GM10266 (cell line): ENCODE measurements at regions not wholly inside any gene's neighbourhood (a gene's known extent, or its start where the extent isn't known, plus 50 kb on each side); places are given as distances from the start of the nearest gene placed in this dataset.
A peak's percentile ranks its signal among the peaks of the same experiment; 100 is the strongest.

ENCODE experiments used
- DNase-seq: peaks from one replicate; pipeline ENCODE4 v3.0.0; 2012; ENCODE audit errors: extremely low spot score
- TF ChIP-seq, protein P1 (sequence below): IDR thresholded peaks from 2 replicates; pipeline ENCODE4 v1.5.1; 2012; ENCODE audit warnings: mild to moderate bottlenecking, low read depth; ENCODE audit not compliant: control insufficient read depth, insufficient read depth; ENCODE audit errors: missing control alignments

- TF ChIP-seq, protein P1, sequence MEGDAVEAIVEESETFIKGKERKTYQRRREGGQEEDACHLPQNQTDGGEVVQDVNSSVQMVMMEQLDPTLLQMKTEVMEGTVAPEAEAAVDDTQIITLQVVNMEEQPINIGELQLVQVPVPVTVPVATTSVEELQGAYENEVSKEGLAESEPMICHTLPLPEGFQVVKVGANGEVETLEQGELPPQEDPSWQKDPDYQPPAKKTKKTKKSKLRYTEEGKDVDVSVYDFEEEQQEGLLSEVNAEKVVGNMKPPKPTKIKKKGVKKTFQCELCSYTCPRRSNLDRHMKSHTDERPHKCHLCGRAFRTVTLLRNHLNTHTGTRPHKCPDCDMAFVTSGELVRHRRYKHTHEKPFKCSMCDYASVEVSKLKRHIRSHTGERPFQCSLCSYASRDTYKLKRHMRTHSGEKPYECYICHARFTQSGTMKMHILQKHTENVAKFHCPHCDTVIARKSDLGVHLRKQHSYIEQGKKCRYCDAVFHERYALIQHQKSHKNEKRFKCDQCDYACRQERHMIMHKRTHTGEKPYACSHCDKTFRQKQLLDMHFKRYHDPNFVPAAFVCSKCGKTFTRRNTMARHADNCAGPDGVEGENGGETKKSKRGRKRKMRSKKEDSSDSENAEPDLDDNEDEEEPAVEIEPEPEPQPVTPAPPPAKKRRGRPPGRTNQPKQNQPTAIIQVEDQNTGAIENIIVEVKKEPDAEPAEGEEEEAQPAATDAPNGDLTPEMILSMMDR, result no peak
- DNase-seq, result no peak
Measured at GRCh38 chr3:44072601-44073540, 168.8 kb upstream of the TOPAZ1 start.

GRCh38 chr3:44074181-44074580, 167.5 kb upstream of the TOPAZ1 start:
- TF ChIP-seq, protein P1, result no peak
- no peak for DNase-seq

GRCh38 chr3:44076221-44076829, 165.4 kb upstream of the TOPAZ1 start:
- no peak for DNase-seq
- TF ChIP-seq, protein P1, result no peak

GRCh38 chr3:44077267-44077666, 164.4 kb upstream of the TOPAZ1 start:
- no peak for DNase-seq
- TF ChIP-seq, protein P1, result peak; percentile 31

DNA sequence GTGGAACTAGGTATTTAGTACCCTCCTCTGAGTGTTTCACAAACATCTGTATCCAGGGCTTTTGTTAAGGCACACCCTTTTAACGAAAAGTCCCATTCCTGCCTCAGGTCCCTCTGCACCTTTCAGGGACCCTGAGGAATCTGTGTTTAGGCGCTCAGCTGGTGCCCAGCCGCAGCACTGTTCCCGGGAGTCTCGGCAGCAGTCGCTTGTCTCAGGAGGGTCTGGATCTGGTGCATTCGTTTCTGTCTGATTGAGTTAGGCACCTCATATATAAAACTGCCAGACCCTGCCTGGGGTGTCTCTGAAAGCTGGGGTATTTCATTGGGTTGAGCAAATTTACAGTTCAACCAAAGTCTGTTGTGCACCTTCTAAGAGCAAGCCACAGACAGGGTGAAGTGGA, 162.8 kb upstream of the TOPAZ1 start:
- DNase-seq, result no peak
- TF ChIP-seq, protein P1, result no peak

GRCh38 chr3:44079916-44080315, 161.8 kb upstream of the TOPAZ1 start:
- no peak for DNase-seq
- TF ChIP-seq, protein P1, result no peak

GRCh38 chr3:44080474-44081072, 161.1 kb upstream of the TOPAZ1 start:
- TF ChIP-seq, protein P1, result no peak
- DNase-seq, result no peak
